ENCODE measurements at regions not wholly inside any gene's neighbourhood (a gene's known extent, or its start where the extent isn't known, plus 50 kb on each side); places are given as distances from the start of the nearest gene placed in this dataset.

DNA sequence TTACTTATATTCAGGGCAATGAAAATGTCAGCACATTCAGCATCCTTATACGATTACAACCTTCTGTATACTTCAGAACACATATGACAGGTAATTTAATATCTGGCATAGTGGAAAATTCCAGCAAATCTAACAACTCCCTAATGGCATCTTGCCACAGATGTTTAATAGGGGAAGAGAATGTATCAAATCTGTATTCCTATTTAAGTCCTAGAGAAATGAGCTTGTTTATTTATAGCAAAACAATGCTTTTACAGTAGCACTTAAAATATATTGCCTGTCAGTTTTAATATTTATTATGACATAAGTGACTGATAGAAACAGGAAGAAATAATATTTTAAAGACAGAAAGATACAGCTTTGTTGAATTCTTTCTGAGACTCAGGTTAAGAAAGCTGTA, 1101.8 kb upstream of the B3GALT2 start:
- Histone ChIP-seq H3K36me3 (ENCODE audit: control insufficient read depth, insufficient read depth, low read length) (no peaks in the 10 kb centered on the region), H3K27me3 (ENCODE audit: control insufficient read depth, insufficient read depth, low read length) (no peaks in the 10 kb centered on the region), H3K9ac (ENCODE audit: low read length) (no peak overlapping the region), H3K4me1 (ENCODE audit: control insufficient read depth, insufficient read depth, low read length) (no peaks in the 10 kb centered on the region), H3K9me3 (ENCODE audit: control insufficient read depth, low read length) (no peaks in the 10 kb centered on the region), H3K4me3 (ENCODE audit: low read length) (no peak overlapping the region)

DNA sequence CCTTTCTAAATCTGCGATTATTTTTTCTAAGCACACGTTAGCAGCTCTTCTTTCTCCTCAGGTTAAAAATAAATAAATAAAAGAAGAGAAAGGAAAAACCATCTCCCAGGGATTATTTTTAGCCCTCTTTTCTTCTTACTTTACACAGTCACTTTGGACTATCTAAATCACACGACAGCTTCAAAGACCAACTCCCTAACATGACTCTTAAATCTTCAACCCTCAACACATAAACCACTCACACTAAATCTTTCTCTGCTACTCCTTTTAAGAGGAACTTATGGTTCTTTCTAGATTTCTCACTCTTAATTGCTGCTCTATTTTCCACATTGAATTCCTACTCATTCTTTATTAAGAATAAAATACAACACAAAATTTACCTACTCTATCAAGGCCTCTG, 1095.0 kb upstream of the B3GALT2 start:
- H3K36me3 ChIP-seq (ENCODE audit: control insufficient read depth, insufficient read depth, low read length): no peaks in the 10 kb centered on the region
- no peak overlapping the region for H3K9ac ChIP-seq (ENCODE audit: low read length)
- H3K9me3 ChIP-seq (ENCODE audit: control insufficient read depth, low read length): no peaks in the 10 kb centered on the region
- H3K4me1 ChIP-seq (ENCODE audit: control insufficient read depth, insufficient read depth, low read length): no peaks in the 10 kb centered on the region
- no peaks in the 10 kb centered on the region for H3K27me3 ChIP-seq (ENCODE audit: control insufficient read depth, insufficient read depth, low read length)
- no peak overlapping the region for H3K4me3 ChIP-seq (ENCODE audit: low read length)

- H3K4me3 ChIP-seq (ENCODE audit: low read length): no peak overlapping the region
- no peaks in the 10 kb centered on the region for H3K4me1 ChIP-seq (ENCODE audit: control insufficient read depth, insufficient read depth, low read length)
- H3K9ac ChIP-seq (ENCODE audit: low read length): no peak overlapping the region
Observed at GRCh38 chr1:194280463-194280862, 1094.0 kb upstream of the B3GALT2 start.

DNA sequence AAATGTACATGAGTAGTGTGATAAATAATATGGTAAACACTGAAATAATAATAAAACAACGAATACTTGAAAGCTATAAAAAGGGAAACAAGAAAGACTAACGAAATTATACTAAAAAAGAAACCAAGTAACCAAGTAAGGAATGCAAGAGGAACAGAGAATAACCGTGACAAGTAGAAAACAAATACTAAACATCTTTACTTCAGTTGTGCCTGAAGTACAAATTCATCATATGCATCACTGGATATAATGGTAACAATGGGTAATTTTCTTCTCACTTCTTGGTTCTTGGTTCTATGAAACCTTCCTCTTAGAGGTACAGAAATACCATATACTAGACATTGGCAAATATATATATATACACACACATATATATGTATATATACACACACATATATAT, 1093.6 kb upstream of the B3GALT2 start:
- Histone ChIP-seq H3K36me3 (ENCODE audit: control insufficient read depth, insufficient read depth, low read length) (no peaks in the 10 kb centered on the region), H3K4me1 (ENCODE audit: control insufficient read depth, insufficient read depth, low read length) (no peaks in the 10 kb centered on the region), H3K9ac (ENCODE audit: low read length) (no peak overlapping the region), H3K27me3 (ENCODE audit: control insufficient read depth, insufficient read depth, low read length) (no peaks in the 10 kb centered on the region), H3K4me3 (ENCODE audit: low read length) (no peak overlapping the region), H3K9me3 (ENCODE audit: control insufficient read depth, low read length) (no peaks in the 10 kb centered on the region)

More at GRCh38 chr1:194280463-194280862, 1094.0 kb upstream of the B3GALT2 start:
- H3K36me3 ChIP-seq (ENCODE audit: control insufficient read depth, insufficient read depth, low read length): no peaks in the 10 kb centered on the region
- no peaks in the 10 kb centered on the region for H3K27me3 ChIP-seq (ENCODE audit: control insufficient read depth, insufficient read depth, low read length)
- H3K9me3 ChIP-seq (ENCODE audit: control insufficient read depth, low read length): no peaks in the 10 kb centered on the region

DNA sequence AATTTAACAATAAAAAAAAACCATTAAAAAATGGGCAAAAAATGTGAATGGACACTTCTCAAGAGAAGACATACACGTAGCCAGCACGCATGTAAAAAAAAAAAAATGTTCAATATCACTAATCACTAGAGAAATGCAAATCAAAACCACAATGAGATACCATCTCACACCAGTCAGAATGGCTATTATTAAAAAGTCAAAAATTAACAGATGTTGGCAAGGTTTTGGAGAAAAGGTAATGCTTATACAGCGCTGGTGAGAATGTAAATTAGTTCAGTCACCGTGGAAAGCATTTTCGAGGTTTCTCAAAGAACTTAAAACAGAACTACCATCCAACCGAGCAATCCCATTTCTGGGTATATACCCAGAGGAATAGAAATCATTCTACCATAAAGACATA, 1091.5 kb upstream of the B3GALT2 start:
- Histone ChIP-seq H3K4me3 (ENCODE audit: low read length) (no peak overlapping the region), H3K36me3 (ENCODE audit: control insufficient read depth, insufficient read depth, low read length) (no peaks in the 10 kb centered on the region), H3K4me1 (ENCODE audit: control insufficient read depth, insufficient read depth, low read length) (no peaks in the 10 kb centered on the region), H3K9ac (ENCODE audit: low read length) (no peak overlapping the region), H3K9me3 (ENCODE audit: control insufficient read depth, low read length) (no peaks in the 10 kb centered on the region), H3K27me3 (ENCODE audit: control insufficient read depth, insufficient read depth, low read length) (no peaks in the 10 kb centered on the region)

DNA sequence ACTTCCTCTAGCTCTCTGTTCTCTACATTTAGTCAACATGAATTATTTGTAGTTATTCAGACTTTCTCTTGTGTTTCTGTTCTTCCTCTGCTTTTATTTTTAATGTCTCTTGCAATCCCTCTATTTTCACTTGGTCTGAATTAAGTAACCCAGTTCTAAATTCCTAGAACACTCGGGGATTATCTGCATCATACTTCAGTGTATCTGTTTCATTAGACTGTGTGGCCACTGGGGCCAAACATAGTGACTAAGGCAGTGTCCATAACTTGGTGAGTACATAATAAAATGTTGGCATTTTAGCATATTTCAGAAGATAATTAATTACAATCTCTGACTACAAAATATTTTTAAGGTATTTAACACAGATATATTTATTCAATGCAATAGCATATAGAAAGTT, 1087.2 kb upstream of the B3GALT2 start:
- Histone ChIP-seq H3K9ac (ENCODE audit: low read length) (no peak overlapping the region), H3K9me3 (ENCODE audit: control insufficient read depth, low read length) (no peaks in the 10 kb centered on the region), H3K4me1 (ENCODE audit: control insufficient read depth, insufficient read depth, low read length) (no peaks in the 10 kb centered on the region), H3K4me3 (ENCODE audit: low read length) (no peak overlapping the region), H3K36me3 (ENCODE audit: control insufficient read depth, insufficient read depth, low read length) (no peaks in the 10 kb centered on the region), H3K27me3 (ENCODE audit: control insufficient read depth, insufficient read depth, low read length) (no peaks in the 10 kb centered on the region)

GRCh38 chr1:194268839-194269238, 1082.4 kb upstream of the B3GALT2 start:
- H3K4me1 ChIP-seq (ENCODE audit: control insufficient read depth, insufficient read depth, low read length): no peaks in the 10 kb centered on the region
- H3K27me3 ChIP-seq (ENCODE audit: control insufficient read depth, insufficient read depth, low read length): no peaks in the 10 kb centered on the region
- no peak overlapping the region for H3K9ac ChIP-seq (ENCODE audit: low read length)
- H3K36me3 ChIP-seq (ENCODE audit: control insufficient read depth, insufficient read depth, low read length): no peaks in the 10 kb centered on the region
- no peaks in the 10 kb centered on the region for H3K9me3 ChIP-seq (ENCODE audit: control insufficient read depth, low read length)
- no peak overlapping the region for H3K4me3 ChIP-seq (ENCODE audit: low read length)

GRCh38 chr1:194267021-194267420, 1080.6 kb upstream of the B3GALT2 start:
- Histone ChIP-seq H3K4me1 (ENCODE audit: control insufficient read depth, insufficient read depth, low read length) (no peaks in the 10 kb centered on the region), H3K27me3 (ENCODE audit: control insufficient read depth, insufficient read depth, low read length) (no peaks in the 10 kb centered on the region), H3K9ac (ENCODE audit: low read length) (no peak overlapping the region), H3K4me3 (ENCODE audit: low read length) (no peak overlapping the region), H3K9me3 (ENCODE audit: control insufficient read depth, low read length) (no peaks in the 10 kb centered on the region), H3K36me3 (ENCODE audit: control insufficient read depth, insufficient read depth, low read length) (no peaks in the 10 kb centered on the region)

DNA sequence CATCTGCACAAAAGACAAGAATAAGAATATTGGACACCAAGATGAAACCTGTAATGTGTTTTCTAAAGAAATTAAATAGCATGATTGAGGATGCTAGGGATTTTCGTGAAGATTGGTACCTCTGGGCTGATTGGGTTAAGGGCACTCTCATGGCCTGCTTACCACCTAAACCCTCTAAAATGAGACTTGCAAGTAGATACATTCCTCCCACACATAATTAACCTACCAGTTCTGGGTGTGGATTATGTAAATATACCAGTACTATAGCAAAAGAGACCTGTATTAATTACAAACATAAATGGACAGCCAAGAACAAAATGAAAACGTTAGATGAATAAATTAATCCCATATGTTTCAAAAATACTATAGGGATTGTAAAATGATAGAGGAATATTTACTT, 1069.6 kb upstream of the B3GALT2 start:
- Histone ChIP-seq H3K36me3 (ENCODE audit: control insufficient read depth, insufficient read depth, low read length) (no peaks in the 10 kb centered on the region), H3K27me3 (ENCODE audit: control insufficient read depth, insufficient read depth, low read length) (peaks cover 3% of the 10 kb centered on the region), H3K4me1 (ENCODE audit: control insufficient read depth, insufficient read depth, low read length) (peaks cover 5% of the 10 kb centered on the region), H3K9ac (ENCODE audit: low read length) (no peak overlapping the region), H3K4me3 (ENCODE audit: low read length) (no peak overlapping the region), H3K9me3 (ENCODE audit: control insufficient read depth, low read length) (no peaks in the 10 kb centered on the region)

- H3K9ac ChIP-seq (ENCODE audit: low read length): no peak overlapping the region
- peaks cover 5% of the 10 kb centered on the region for H3K4me1 ChIP-seq (ENCODE audit: control insufficient read depth, insufficient read depth, low read length)
- no peaks in the 10 kb centered on the region for H3K36me3 ChIP-seq (ENCODE audit: control insufficient read depth, insufficient read depth, low read length)
- H3K4me3 ChIP-seq (ENCODE audit: low read length): no peak overlapping the region
- peaks cover 3% of the 10 kb centered on the region for H3K27me3 ChIP-seq (ENCODE audit: control insufficient read depth, insufficient read depth, low read length)
- no peaks in the 10 kb centered on the region for H3K9me3 ChIP-seq (ENCODE audit: control insufficient read depth, low read length)
Observed at GRCh38 chr1:194252199-194252598, 1065.8 kb upstream of the B3GALT2 start.

DNA sequence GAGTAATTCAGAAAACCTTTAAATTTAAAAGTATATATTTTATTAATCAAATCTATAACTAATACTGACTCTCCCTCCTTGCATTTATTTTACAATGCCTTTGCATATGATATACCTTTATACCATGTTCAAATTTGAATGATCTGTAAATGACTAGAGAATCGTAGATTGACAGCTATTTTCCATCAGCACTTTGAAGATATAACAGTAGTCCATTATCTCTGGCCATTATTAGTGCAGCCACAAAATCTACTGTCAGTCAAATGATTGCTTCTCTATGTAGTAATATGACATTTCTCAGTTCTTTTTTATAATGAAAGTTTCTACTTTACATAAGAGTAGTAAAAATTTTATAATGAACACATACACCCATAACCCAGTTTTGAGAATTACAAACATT, 1054.8 kb upstream of the B3GALT2 start:
- Histone ChIP-seq H3K4me3 (ENCODE audit: low read length) (no peak overlapping the region), H3K27me3 (ENCODE audit: control insufficient read depth, insufficient read depth, low read length) (no peaks in the 10 kb centered on the region), H3K9me3 (ENCODE audit: control insufficient read depth, low read length) (no peaks in the 10 kb centered on the region), H3K36me3 (ENCODE audit: control insufficient read depth, insufficient read depth, low read length) (no peaks in the 10 kb centered on the region), H3K4me1 (ENCODE audit: control insufficient read depth, insufficient read depth, low read length) (no peaks in the 10 kb centered on the region), H3K9ac (ENCODE audit: low read length) (no peak overlapping the region)

DNA sequence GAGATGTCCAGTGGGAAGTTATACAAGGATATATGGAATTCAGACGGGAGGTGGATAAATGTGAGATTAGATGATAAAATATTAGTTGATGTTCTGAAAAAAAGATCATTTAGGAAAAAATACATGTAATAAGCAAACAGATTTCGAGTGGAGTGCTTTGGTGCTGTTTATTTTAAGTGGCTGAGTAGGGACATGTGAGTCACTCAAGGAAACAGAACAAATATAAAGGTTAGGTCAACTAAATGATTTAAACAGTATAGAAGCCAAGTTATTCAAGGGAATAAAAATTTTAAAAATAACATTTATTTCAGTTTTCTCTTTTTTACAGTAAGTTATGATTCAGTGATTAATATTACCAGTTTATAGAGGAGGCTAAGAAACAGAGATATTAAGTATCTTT, 1046.7 kb upstream of the B3GALT2 start:
- Histone ChIP-seq H3K27me3 (ENCODE audit: control insufficient read depth, insufficient read depth, low read length) (peaks cover 12% of the 10 kb centered on the region), H3K4me1 (ENCODE audit: control insufficient read depth, insufficient read depth, low read length) (no peaks in the 10 kb centered on the region), H3K9me3 (ENCODE audit: control insufficient read depth, low read length) (no peaks in the 10 kb centered on the region), H3K4me3 (ENCODE audit: low read length) (no peak overlapping the region), H3K9ac (ENCODE audit: low read length) (no peak overlapping the region), H3K36me3 (ENCODE audit: control insufficient read depth, insufficient read depth, low read length) (no peaks in the 10 kb centered on the region)

GRCh38 chr1:194230351-194231144, 1044.1 kb upstream of the B3GALT2 start:
- Histone ChIP-seq H3K4me3 (ENCODE audit: low read length) (no peak overlapping the region), H3K27me3 (ENCODE audit: control insufficient read depth, insufficient read depth, low read length) (peaks cover 20% of the 10 kb centered on the region), H3K4me1 (ENCODE audit: control insufficient read depth, insufficient read depth, low read length) (no peaks in the 10 kb centered on the region), H3K36me3 (ENCODE audit: control insufficient read depth, insufficient read depth, low read length) (no peaks in the 10 kb centered on the region), H3K9me3 (ENCODE audit: control insufficient read depth, low read length) (no peaks in the 10 kb centered on the region), H3K9ac (ENCODE audit: low read length) (no peak overlapping the region)
